ENCODE measurements at regions not wholly inside any gene's neighbourhood (a gene's known extent, or its start where the extent isn't known, plus 50 kb on each side); places are given as distances from the start of the nearest gene placed in this dataset.

DNA sequence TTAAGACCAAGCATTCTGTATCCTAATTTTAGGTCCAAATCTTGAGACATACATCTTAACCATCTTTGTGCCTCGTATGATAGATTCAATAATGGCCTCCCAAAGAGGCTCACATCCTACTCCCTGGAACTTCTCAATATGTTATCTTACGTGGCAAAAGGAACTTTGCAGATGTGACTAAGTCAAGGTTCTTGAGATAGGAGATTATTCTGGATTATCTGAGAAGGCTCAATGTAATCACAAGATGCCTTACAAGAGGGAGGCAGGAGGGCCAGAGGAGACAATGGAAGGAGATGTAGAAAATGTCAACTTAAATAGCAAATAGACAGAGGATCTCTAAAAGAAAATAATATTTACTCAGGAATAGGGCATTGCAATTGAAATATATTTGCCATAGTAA lies 548.9 kb downstream of the MATN1 start:
- Histone ChIP-seq H3K9me3 (peaks cover 0 to 6% (median 0%) of the 10 kb centered on the region in 4 donors), H3K36me3 (no peaks in the 10 kb centered on the region), H3K27ac (no peak overlapping the region), H3K4me1 (no peaks in the 10 kb centered on the region), H3K27me3 (no peaks in the 10 kb centered on the region), H3K4me3 (no peak overlapping the region)
- ATAC-seq (ENCODE audit: low FRiP score in 2 of 2) (no peak), DNase-seq (no peak)
- WGBS, 2 donors, result 75 to 78% methylated on average over 2 of the region's 2 CpGs
- TF ChIP-seq, protein P1, sequence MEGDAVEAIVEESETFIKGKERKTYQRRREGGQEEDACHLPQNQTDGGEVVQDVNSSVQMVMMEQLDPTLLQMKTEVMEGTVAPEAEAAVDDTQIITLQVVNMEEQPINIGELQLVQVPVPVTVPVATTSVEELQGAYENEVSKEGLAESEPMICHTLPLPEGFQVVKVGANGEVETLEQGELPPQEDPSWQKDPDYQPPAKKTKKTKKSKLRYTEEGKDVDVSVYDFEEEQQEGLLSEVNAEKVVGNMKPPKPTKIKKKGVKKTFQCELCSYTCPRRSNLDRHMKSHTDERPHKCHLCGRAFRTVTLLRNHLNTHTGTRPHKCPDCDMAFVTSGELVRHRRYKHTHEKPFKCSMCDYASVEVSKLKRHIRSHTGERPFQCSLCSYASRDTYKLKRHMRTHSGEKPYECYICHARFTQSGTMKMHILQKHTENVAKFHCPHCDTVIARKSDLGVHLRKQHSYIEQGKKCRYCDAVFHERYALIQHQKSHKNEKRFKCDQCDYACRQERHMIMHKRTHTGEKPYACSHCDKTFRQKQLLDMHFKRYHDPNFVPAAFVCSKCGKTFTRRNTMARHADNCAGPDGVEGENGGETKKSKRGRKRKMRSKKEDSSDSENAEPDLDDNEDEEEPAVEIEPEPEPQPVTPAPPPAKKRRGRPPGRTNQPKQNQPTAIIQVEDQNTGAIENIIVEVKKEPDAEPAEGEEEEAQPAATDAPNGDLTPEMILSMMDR (IDR thresholded peaks at IDR 0.05), result no peak
- no peak for TF ChIP-seq POLR2A (IDR thresholded peaks at IDR 0.05)
- no peak for TF ChIP-seq POLR2AphosphoS5 (IDR thresholded peaks at IDR 0.05)
- TF ChIP-seq EP300 (IDR thresholded peaks at IDR 0.05), result no peak

DNA sequence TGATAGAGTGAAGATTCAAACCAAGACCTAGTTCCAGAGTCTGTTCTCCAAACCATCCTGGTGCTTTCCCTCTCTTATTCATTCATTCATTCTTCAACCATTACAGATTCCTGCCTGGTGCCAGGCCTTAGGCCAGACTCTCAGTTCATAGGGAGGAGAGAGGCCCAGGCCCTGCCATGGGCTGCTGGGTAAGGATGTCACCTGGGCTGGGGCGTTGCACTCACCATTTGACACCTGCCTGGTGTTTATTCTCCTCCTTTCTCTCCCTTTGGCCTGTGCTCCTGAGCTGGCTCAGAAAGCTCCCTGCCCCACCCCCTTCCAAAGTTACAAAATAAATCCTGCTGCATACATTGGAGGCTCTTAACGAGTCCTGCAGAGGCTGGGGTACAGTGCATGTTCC lies 549.8 kb downstream of the MATN1 start:
- H3K4me1 ChIP-seq, result no peaks in the 10 kb centered on the region
- peak in 1 of 2 donors; percentile 53 for ATAC-seq (ENCODE audit: low FRiP score in 2 of 2)
- peaks cover 0 to 5% (median 0%) of the 10 kb centered on the region in 4 donors for H3K9me3 ChIP-seq
- H3K27me3 ChIP-seq, result no peaks in the 10 kb centered on the region
- WGBS, 2 donors, result 0 to 54% methylated on average over 1 to 2 of the region's 2 CpGs
- no peak overlapping the region for H3K27ac ChIP-seq
- no peak for DNase-seq
- TF ChIP-seq, protein P1 (IDR thresholded peaks at IDR 0.05), result no peak
- TF ChIP-seq EP300 (IDR thresholded peaks at IDR 0.05) (no peak), POLR2A (IDR thresholded peaks at IDR 0.05) (no peak), POLR2AphosphoS5 (IDR thresholded peaks at IDR 0.05) (no peak)
- H3K4me3 ChIP-seq, result no peak overlapping the region
- no peaks in the 10 kb centered on the region for H3K36me3 ChIP-seq

DNA sequence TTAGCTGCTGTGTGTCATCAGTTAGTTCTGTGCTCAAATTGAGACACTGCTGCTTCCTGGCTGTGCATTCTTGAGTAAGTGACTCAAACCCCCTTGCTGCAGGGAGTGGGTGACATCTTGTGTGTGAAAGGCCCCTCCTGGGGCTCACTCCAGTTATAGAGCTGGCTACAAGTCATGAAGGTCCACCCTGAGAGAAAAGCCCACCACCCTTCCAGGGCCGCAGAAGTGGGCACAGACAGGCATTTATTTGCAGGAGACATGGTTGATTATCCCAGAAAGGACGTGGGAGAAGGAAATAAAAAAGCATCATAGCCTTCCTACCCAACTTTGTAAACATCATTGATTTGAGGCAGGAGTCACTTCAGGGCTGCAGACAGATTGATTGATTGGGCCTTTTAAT lies 550.6 kb downstream of the MATN1 start:
- Histone ChIP-seq H3K27me3 (no peaks in the 10 kb centered on the region), H3K27ac (no peak overlapping the region), H3K36me3 (no peaks in the 10 kb centered on the region), H3K4me3 (no peak overlapping the region), H3K9me3 (no peaks in the 10 kb centered on the region), H3K4me1 (no peaks in the 10 kb centered on the region)
- no peak for DNase-seq
- TF ChIP-seq POLR2AphosphoS5 (IDR thresholded peaks at IDR 0.05) (no peak), POLR2A (IDR thresholded peaks at IDR 0.05) (no peak), EP300 (IDR thresholded peaks at IDR 0.05) (no peak)
- TF ChIP-seq, protein P1 (IDR thresholded peaks at IDR 0.05), result no peak
- ATAC-seq (ENCODE audit: low FRiP score in 2 of 2), result no peak
- 41 to 70% methylated on average over 2 of the region's 2 CpGs for WGBS, 2 donors

DNA sequence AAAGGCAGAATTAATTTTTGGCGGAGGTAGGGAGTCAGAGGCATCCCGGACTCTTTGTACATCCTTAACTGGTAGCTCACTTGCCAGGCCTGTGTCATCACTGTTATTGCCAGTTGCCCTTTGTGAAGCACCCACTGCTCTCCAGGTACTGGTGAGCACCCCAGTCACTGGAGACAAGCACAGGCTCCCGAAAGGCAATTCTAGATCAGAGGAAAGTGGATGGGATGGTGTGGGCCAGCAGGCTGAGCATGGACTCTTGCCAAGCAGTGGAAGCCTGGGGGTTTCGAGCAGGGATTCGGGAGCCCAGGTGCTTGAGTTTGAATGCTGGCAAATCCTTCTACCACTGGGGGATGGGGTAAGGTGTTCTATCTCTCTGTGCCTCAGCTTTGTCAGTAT lies 551.1 kb downstream of the MATN1 start:
- TF ChIP-seq POLR2A (IDR thresholded peaks at IDR 0.05) (no peak), EP300 (IDR thresholded peaks at IDR 0.05) (no peak), POLR2AphosphoS5 (IDR thresholded peaks at IDR 0.05) (no peak)
- TF ChIP-seq, protein P1 (IDR thresholded peaks at IDR 0.05), result no peak
- Histone ChIP-seq H3K27ac (no peak overlapping the region), H3K4me1 (no peaks in the 10 kb centered on the region), H3K27me3 (no peaks in the 10 kb centered on the region), H3K36me3 (no peaks in the 10 kb centered on the region), H3K9me3 (no peaks in the 10 kb centered on the region), H3K4me3 (no peak overlapping the region)
- WGBS, 2 donors, result 90 to 93% methylated on average over 5 of the region's 5 CpGs
- DNase-seq (no peak), ATAC-seq (ENCODE audit: low FRiP score in 2 of 2) (no peak)

DNA sequence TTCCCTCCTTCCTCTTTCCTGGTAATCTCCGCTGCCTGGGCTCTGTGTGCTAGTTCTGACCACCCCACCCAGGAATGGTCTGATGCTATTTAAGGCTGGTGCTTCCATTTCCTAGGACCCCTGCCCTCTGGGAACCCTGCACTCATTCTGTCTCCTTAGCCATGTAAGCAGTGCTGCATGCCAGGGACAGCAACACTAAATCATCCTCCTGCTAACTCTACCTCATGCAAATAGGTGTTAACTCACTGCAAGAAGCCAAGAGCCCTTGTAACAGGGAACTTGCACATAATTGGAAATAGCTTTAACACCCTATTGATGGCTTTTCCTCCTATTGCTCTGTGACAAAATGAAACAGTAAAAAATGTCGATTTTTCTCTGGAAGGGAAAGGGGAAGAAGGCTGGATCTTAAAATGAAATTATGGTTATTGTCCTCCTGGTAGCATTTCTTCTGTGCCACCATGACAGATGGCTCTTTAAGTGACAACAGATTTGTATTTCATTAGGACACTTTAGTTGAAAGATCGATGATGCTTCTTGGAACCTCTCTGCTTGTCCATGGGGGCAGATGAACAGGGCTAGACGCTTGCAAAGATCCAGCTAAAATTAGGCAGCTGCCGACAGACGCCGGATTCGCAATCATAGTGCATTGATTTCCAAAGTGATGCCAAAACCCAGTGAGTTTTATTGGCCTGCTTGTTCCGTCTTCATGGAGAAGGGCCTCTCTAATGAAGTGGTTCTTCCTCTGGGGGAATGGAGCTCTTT lies 551.7 kb downstream of the MATN1 start:
- no peak for ATAC-seq (ENCODE audit: low FRiP score in 2 of 2)
- no peak overlapping the region for H3K4me3 ChIP-seq
- WGBS, 2 donors, result 84 to 88% methylated on average over 9 of the region's 9 CpGs
- DNase-seq, result no peak
- H3K4me1 ChIP-seq, result no peaks in the 10 kb centered on the region
- no peaks in the 10 kb centered on the region for H3K27me3 ChIP-seq
- H3K9me3 ChIP-seq, result no peaks in the 10 kb centered on the region
- H3K27ac ChIP-seq, result no peak overlapping the region
- H3K36me3 ChIP-seq, result no peaks in the 10 kb centered on the region
- TF ChIP-seq POLR2AphosphoS5 (IDR thresholded peaks at IDR 0.05) (no peak), POLR2A (IDR thresholded peaks at IDR 0.05) (no peak), EP300 (IDR thresholded peaks at IDR 0.05) (no peak)
- TF ChIP-seq, protein P1 (IDR thresholded peaks at IDR 0.05), result no peak

Measured in upper lobe of left lung (tissue), 6 donors.